Nephron progenitor cell (in vitro differentiated cells): ENCODE measurements at regions not wholly inside any gene's neighbourhood (a gene's known extent, or its start where the extent isn't known, plus 50 kb on each side); places are given as distances from the start of the nearest gene placed in this dataset.

ENCODE experiments used
- DNase-seq: peaks from one replicate; pipeline ENCODE4 v3.0.0; 2021
- H3K27ac Mint-ChIP-seq: 2 replicates; pipeline ENCODE4 v1.8.0; 2021; ENCODE audit warnings: mild to moderate bottlenecking, moderate library complexity, mixed read lengths
- H3K27me3 Mint-ChIP-seq: 2 replicates; pipeline ENCODE4 v1.8.0; 2021; ENCODE audit warnings: mild to moderate bottlenecking, low read depth, mixed read lengths; ENCODE audit not compliant: poor library complexity
- H3K36me3 Mint-ChIP-seq: 2 replicates; pipeline ENCODE4 v1.8.0; 2021; ENCODE audit warnings: low read depth, mixed read lengths
- H3K4me1 Mint-ChIP-seq: 2 replicates; pipeline ENCODE4 v1.8.0; 2021; ENCODE audit warnings: mixed read lengths
- H3K4me3 Mint-ChIP-seq: 2 replicates; pipeline ENCODE4 v1.8.0; 2021; ENCODE audit warnings: mild to moderate bottlenecking, moderate library complexity, mixed read lengths
- H3K9me3 Mint-ChIP-seq: 2 replicates; pipeline ENCODE4 v1.8.0; 2021; ENCODE audit warnings: mild to moderate bottlenecking, moderate library complexity, mixed read lengths
- CTCF ChIP-seq: fragments of 200-600 bp; sonication (generic); IDR thresholded peaks from 2 replicates; pipeline ENCODE4 v1.5.0; 2021; ENCODE audit warnings: antibody characterized with exemption

- H3K27me3 Mint-ChIP-seq = no peaks in the 10 kb centered on the region
Measured at GRCh38 chr4:127580300-127580699, 52.5 kb upstream of the INTU start.

GRCh38 chr4:127580891-127581290 lies 51.9 kb upstream of the INTU start:
- Mint-ChIP-seq H3K4me1 (no peaks in the 10 kb centered on the region), H3K9me3 (no peaks in the 10 kb centered on the region), H3K27ac (no peak overlapping the region), H3K36me3 (no peaks in the 10 kb centered on the region), H3K4me3 (no peak overlapping the region), H3K27me3 (no peaks in the 10 kb centered on the region)
- no peak for TF ChIP-seq CTCF
- no peak for DNase-seq

More at GRCh38 chr4:127580300-127580699, 52.5 kb upstream of the INTU start:
- no peaks in the 10 kb centered on the region for H3K9me3 Mint-ChIP-seq
- no peaks in the 10 kb centered on the region for H3K36me3 Mint-ChIP-seq
- H3K4me1 Mint-ChIP-seq = no peaks in the 10 kb centered on the region
- no peak for DNase-seq
- no peak overlapping the region for H3K4me3 Mint-ChIP-seq
- TF ChIP-seq CTCF = no peak
- H3K27ac Mint-ChIP-seq = no peak overlapping the region
